ENCODE measurements at regions not wholly inside any gene's neighbourhood (a gene's known extent, or its start where the extent isn't known, plus 50 kb on each side); places are given as distances from the start of the nearest gene placed in this dataset.

DNA sequence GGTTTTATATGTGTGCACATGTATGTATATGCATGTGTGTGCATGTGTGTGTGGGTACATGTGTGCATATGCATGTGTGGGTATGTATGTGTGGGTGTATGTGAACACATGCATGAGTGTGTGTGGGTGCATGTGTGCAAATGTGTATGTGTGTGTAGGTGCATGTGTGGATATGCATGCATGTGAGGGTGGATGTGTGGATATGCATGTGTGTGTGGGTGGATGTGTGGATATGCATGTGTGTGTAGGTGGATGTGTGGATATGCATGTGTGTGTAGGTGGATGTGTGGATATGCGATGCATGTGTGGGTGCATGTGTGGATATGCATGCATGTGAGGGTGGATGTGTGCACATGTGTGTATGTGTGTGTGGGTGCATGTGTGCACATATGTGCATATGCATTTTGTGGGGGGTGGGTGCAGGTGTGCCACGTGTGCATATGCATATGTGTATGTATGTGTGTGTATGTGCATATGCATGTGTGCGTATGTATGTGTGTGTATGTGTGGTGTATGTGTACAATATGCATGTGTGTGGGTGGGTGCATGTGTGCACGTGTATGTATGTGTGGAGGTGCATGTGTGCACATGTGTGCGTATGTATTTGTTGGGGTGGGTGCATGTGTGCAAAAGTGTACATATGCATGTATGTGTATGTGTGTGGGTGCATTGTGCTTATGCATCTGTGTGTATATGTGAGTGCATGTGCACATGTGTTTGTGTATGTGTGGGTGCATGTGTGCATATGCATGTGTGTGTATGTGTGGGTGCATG is 144.2 kb downstream of the GAS1 start:
- Mint-ChIP-seq H3K27ac (peak overlapping the region in 2 of 3 experiments; percentile 39 to 48), H3K36me3 (ENCODE audit: low read depth) (peaks cover 7% of the 10 kb centered on the region), H3K4me1 (peaks cover 54% of the 10 kb centered on the region), H3K27me3 (ENCODE audit: low read depth) (peaks cover 7% of the 10 kb centered on the region), H3K9me3 (no peaks in the 10 kb centered on the region), H3K4me3 (peak overlapping the region in 2 of 3 experiments; percentile 6 to 44)
- TF ChIP-seq, protein P1, sequence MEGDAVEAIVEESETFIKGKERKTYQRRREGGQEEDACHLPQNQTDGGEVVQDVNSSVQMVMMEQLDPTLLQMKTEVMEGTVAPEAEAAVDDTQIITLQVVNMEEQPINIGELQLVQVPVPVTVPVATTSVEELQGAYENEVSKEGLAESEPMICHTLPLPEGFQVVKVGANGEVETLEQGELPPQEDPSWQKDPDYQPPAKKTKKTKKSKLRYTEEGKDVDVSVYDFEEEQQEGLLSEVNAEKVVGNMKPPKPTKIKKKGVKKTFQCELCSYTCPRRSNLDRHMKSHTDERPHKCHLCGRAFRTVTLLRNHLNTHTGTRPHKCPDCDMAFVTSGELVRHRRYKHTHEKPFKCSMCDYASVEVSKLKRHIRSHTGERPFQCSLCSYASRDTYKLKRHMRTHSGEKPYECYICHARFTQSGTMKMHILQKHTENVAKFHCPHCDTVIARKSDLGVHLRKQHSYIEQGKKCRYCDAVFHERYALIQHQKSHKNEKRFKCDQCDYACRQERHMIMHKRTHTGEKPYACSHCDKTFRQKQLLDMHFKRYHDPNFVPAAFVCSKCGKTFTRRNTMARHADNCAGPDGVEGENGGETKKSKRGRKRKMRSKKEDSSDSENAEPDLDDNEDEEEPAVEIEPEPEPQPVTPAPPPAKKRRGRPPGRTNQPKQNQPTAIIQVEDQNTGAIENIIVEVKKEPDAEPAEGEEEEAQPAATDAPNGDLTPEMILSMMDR (IDR thresholded peaks at IDR 0.05; ENCODE audit: unreplicated experiment in 3 of 3), result no peak

DNA sequence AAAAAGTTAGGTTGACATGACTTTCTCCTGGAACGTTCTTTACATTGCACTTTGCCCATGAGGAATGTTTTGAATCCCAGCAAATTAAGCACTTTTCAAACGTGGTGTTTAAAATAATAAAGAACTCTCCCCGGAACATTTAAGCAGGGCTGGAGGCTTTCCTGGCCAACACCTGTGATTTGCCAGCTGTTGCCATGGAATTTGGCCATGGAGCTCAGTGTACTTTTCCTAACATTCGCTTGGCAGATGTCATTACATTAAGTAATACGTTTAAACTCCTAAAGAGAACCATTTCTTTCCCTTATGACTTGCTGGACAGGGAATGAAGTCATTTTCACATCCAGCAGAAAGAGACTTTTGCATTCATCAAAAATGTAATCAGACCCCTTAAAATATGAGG is 146.1 kb downstream of the GAS1 start:
- Mint-ChIP-seq H3K36me3 (ENCODE audit: low read depth) (peaks cover 7% of the 10 kb centered on the region), H3K9me3 (no peaks in the 10 kb centered on the region), H3K4me3 (peak overlapping the region in 1 of 3 experiments; percentile 8), H3K27me3 (ENCODE audit: low read depth) (peaks cover 7% of the 10 kb centered on the region), H3K4me1 (peaks cover 65% of the 10 kb centered on the region), H3K27ac (peak overlapping the region; percentile 33 to 83 (median 77))
- TF ChIP-seq, protein P1 (IDR thresholded peaks at IDR 0.05; ENCODE audit: unreplicated experiment in 3 of 3), result no peak

DNA sequence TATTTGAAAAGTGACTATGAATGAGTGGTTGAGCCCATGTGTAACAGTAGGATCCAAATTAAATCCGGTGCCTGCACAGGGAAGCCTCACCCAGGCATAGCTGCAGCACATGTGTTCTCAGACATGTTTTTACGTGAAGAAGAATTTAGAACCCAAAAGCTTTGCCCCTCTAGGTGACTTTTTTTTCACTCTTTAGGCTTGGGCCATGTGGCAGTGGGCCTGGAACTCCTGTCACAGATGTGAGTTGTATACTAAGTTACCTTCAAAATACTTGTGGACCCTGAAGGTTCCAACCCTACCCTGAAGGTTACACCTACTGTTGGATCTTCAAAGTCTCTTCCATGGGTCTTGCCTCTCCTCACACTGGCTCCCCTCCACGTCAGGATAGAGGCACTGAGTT is 146.6 kb downstream of the GAS1 start:
- TF ChIP-seq, protein P1 (IDR thresholded peaks at IDR 0.05; ENCODE audit: unreplicated experiment in 3 of 3), result no peak
- Mint-ChIP-seq H3K36me3 (ENCODE audit: low read depth) (peaks cover 7% of the 10 kb centered on the region), H3K27me3 (ENCODE audit: low read depth) (peaks cover 7% of the 10 kb centered on the region), H3K4me1 (peaks cover 68% of the 10 kb centered on the region), H3K4me3 (peak overlapping the region in 1 of 3 experiments; percentile 8), H3K9me3 (no peaks in the 10 kb centered on the region), H3K27ac (peak overlapping the region; percentile 33 to 83 (median 77))

DNA sequence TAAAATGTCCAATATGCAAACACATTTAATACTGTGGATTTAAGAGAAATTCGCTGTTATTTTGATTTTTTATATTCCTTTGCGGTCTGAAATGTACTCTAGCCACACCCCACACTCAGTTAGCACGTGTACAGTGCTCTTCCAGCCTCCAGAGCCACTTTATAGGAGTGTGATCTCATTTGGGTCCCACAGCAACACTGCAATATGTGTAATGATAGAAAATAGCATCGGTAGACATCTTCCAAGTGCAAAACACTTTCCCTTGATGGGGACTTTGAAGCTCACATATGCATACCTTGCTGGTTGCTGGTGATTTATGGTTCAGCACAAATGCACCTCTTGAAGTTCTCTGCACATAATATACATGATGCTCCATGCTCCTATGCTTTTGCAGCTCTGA is 148.3 kb downstream of the GAS1 start:
- peaks cover 77% of the 10 kb centered on the region for H3K4me1 Mint-ChIP-seq
- peak overlapping the region in 2 of 3 experiments; percentile 74 to 95 for H3K27ac Mint-ChIP-seq
- H3K4me3 Mint-ChIP-seq, result no peak overlapping the region
- H3K27me3 Mint-ChIP-seq (ENCODE audit: low read depth), result peaks cover 7% of the 10 kb centered on the region
- peaks cover 7% of the 10 kb centered on the region for H3K36me3 Mint-ChIP-seq (ENCODE audit: low read depth)
- TF ChIP-seq, protein P1 (IDR thresholded peaks at IDR 0.05; ENCODE audit: unreplicated experiment in 3 of 3), result no peak
- no peaks in the 10 kb centered on the region for H3K9me3 Mint-ChIP-seq

DNA sequence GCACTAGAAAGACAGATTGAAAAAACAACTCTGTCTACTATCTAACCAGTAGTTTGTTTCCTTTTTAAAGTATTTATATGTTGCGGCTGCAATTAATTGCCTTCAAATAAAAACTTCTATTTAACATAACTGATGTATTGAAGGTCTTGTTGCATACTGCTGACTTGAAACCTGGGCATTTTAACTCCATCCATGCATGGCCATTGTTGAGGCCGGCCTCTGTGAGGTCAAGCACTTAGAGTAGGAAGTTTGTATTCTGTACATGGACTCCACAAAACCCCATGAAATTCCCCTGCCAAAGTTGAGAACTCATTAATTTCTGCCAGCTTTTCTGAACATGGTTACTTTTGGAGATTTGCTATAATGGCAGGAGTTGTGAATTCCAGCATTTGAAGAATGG is 150.6 kb downstream of the GAS1 start:
- Mint-ChIP-seq H3K4me3 (no peak overlapping the region), H3K27ac (peak overlapping the region; percentile 93 to 95 (median 93)), H3K27me3 (ENCODE audit: low read depth) (no peaks in the 10 kb centered on the region), H3K9me3 (no peaks in the 10 kb centered on the region), H3K36me3 (ENCODE audit: low read depth) (no peaks in the 10 kb centered on the region), H3K4me1 (peaks cover 81% of the 10 kb centered on the region)
- TF ChIP-seq, protein P1 (IDR thresholded peaks at IDR 0.05; ENCODE audit: unreplicated experiment in 3 of 3), result no peak

Data from nephron (organoid).